ENCODE measurements at regions not wholly inside any gene's neighbourhood (a gene's known extent, or its start where the extent isn't known, plus 50 kb on each side); places are given as distances from the start of the nearest gene placed in this dataset.
"Not testable (repeated sequence)": the region's sequence is repeated elsewhere in the genome, so short reads cannot be mapped to it uniquely, and the experiment has no call there.

DNA sequence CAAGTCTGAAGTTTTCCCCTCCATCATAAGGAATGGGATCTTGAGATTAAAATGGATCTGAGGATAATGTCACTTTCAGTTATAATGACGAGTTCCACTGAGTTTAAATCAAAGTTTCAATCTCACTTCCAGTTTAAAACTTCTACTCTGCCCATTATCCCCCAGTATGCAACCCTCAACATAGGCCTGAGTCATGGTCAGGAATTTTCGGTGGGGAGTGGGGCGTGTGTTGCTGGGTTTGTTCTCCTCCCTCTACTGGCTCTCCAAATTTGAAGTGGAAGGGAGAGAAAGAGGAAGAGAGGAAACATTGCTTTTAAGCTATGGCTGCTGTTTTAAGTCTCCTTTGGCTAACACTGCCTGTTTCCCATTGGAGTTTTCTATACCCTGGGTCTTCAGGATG lies 152.9 kb downstream of the TM2D1 start:
- DNase-seq, result no peak

DNA sequence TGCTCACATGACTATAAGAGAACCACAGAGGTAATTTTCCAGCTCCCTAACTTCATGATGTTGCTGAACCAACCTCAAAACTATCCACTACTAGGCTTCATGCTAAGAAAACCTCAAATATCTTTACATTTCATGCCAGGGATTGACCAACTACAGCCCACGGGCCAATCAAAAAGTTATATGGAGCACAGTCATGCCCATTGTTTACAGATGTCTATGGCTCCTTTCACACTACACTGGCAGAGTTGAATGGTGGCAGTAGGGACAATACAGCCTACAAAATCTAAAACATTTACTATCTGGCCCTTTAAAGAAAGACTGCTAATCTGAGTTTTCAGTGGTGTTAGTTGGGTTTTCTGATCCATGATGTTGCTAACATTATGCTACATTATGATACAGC lies 154.8 kb downstream of the TM2D1 start:
- DNase-seq, result no peak

DNA sequence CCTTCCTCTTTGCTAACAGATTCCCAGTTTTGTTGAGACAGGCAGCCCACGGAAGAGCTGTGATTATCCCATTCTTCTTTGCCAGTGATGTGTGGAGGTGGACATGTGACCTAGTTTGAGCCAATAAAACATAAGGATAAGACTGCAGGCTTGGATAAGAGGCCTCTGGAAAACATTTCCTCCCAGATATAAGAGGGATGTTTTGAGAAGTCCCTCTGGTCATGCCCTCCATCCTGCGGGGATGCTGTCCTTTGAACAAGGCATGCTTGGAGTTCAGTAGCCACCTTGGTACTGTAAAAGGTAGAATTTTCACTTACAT lies 155.7 kb downstream of the TM2D1 start:
- DNase-seq, result peak; percentile 74

DNA sequence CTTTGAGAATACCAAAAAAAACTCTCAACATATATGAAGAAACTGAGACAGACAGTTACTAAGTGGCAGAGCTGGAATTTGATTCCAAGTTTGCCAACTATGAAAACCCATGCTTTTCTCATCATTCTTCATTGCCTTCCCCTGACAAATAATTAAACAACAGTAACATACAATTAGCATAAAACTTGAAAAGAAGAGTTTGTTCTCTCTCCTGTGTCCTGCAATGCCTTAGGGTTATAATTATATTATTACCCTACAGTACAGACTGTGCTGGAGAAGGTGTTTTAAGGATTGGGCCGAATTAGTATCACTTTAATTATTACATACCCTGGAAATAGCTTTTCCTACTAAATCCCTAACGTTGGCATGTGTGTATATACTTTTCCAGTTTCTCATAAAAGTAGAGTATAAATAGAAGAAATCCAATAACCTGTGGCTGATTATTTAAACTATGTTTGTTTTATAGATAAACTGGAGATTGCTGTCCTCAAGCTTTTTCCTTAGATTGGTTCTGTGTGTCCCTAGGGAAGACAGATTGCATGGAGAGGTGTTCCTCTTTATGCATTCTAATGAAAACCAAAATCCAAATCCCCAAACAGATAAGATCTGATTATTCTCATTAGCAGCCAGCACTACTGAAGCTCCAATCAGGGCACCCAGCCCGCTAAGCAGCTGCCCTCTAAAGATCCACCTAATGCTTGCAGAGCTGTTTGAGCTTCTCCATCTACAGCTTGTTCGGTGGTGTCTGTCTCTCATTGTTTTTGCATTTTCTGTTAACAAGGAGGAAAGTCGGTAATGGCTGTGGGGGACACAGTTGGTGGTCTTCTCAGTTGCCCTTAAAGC lies 156.3 kb downstream of the TM2D1 start:
- no peak for DNase-seq

DNA sequence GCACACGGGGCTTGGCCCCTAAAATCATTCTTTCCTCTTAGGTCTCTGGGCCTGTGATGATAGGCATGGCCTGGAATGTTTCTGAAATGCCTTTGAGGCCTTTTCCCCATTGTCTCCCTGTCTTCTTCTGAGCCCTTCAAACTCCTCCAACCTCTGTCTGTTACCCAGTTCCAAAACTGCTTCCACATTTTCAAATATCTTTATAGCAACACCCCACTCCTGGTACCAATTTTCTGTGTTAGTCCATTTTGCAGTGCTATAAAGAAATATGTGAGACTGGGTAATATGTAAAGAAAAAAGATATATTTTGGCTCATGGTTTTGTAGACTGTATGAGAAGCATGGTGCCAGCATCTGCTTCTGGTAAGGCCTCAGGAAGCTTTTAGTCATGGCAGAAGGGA lies 158.8 kb downstream of the TM2D1 start:
- DNase-seq, result no peak

DNA sequence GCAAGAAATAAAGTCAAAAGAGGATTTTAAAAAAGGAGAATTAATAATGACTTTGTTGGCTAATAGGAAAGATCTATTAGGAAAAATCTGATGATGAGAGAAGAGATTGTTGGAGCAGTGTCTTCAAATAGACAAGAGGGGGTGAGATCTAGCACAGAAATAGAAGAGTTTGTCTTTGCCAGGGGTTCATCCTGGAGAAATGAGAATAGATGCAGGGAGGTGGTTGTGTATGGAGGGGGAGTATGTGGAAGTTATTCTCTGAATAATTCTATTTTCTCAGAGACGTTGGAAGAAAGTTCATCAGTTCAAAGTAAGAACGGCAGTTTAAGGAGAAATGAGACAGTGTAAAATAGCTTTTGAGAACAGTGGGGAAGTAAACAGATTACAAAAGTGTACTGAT lies 161.3 kb downstream of the TM2D1 start:
- no peak for DNase-seq

DNA sequence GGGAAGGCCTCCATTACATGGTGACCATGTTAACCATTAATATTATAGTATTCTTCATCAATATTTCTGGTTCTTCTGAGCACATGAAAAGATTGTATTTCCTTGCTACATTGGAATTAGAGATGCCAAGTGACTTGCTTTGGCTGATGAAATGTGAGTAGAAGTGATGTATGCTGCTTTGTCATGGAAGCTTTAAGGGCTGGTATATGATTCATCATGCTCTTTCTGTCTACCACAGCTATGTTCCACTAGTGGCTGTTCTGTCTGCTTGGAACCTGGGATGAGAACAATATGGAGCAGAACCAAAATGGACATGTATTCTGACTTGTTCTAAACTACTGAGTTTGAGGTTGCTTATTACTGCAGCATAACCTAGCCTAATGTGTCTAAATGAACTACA lies 163.3 kb downstream of the TM2D1 start:
- DNase-seq, result no peak

DNA sequence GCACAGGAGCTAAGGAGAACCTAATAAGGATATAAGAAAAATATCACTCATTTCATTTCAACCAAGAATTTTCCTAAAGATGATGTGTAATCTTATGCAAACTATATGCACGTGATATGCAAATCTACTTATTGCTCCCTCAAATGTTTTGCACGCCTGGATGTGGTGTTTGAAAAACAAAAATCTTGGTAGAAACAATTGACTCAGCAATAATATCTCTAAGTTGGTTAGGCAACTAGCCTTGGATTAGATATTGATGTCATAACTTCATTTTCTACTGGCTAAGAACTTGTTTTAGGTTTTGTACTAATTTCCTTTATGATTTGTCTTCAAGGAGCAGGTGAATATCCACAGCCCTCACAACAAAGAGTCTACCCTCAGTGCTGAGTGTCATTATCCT lies 164.6 kb downstream of the TM2D1 start:
- DNase-seq, result no peak

DNA sequence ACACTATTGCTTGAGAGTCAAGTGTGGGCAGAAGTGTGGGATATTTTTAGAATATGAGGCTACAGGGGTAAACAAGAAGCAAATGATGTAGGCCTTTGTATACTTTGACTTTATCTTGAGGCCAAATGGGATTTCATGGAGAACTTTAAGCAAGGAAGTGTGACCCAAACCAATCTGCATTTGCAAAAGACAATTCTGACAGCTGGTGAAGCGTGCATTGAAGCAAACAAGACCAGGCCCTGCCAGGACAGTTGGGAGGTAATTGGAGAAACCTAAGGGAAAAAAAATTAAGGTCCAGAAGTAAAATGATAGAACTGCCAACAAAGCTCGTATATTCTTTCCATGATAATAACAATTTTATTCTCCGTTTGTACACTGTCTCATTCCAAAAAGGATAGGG lies 168.3 kb downstream of the TM2D1 start:
- no peak for DNase-seq

DNA sequence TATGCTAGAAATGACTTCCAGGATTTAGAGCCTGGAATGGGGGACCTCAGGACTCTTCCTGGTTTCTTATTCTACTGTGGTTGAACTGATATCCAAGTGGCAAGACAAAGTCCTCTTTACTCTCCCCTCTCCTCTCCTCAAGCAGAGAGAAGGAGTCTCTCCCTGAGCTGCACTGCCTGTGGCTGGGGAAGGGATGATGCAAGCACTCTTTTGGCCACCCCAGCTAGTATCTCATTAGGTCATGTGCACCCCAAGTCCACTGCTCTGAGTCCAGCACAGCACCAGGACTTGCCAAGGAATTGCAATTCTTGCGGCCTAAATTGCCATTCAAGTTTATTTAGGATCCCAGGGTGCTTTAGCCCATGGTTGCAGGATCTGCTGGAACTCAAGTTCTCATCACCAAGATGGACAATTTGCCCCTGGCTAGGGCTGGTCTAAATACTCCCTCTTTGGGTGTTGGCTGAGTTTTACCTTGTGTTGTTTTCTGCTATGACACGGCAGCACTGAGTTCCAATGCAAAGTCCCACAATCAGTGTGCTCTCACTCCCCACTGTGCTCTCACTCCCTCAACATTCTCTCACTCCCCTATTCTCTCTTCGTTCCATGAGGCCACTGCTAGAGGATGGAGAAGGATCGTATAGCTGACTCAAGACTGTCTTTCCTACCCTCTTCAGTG lies 172.2 kb downstream of the TM2D1 start:
- DNase-seq, result no peak

DNA sequence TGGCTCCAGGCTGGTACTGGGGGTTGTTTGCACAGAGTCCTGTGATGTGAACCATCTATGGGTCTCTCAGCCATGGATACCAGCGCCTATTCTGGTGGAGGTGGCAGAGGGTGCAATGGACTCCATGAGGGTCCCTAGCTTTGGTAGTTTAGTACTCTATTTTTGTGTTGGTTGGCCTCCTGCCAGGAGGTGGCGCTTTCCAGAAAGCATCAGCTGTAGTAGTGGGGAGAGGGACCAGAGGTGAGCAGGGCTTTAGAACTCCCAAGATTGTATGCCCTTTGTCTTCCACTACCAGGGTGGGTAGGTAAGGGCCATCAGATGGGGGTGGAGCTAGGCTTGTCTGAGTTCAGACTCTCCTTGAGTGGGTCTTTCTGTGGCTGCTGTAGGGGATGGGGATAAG lies 177.6 kb downstream of the TM2D1 start:
- not testable (repeated sequence) for DNase-seq

DNA sequence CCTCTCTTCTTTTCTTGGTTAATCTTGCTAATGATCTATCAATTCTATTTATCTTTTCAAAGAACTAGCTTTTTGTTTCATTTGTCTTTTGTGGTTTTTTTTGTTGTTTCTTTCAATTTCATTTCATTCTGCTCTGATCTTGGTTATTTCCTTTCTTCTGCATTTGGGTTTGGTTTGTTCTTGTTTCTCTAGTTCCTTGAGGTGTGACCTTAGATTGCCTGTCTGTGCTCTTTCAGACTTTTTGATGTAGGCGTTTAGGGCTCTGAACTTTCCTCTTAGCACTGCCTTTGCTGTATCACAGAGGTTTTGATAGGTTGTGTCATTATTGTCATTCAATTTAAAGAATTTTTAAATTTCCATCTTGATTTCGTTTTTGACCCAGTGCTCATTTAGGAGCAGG lies 180.1 kb downstream of the TM2D1 start:
- not testable (repeated sequence) for DNase-seq

DNA sequence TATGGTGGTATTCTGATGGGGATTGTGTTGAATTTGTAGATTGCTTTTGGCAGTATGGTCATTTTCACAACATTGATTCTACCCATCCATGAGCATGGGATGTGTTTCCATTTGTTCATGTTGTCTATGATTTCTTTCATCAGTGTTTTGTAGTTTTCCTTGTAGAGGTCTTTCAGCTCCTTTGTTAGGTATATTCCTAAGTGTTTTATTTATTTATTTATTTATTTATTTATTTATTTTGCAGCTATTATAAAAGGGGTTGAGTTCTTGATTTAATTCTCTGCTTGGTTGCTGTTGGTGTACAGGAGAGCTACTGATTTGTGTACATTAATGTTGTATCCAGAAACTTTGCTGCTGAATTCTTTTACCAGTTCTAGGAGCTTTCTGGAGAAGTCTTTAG lies 181.4 kb downstream of the TM2D1 start:
- not testable (repeated sequence) for DNase-seq

DNA sequence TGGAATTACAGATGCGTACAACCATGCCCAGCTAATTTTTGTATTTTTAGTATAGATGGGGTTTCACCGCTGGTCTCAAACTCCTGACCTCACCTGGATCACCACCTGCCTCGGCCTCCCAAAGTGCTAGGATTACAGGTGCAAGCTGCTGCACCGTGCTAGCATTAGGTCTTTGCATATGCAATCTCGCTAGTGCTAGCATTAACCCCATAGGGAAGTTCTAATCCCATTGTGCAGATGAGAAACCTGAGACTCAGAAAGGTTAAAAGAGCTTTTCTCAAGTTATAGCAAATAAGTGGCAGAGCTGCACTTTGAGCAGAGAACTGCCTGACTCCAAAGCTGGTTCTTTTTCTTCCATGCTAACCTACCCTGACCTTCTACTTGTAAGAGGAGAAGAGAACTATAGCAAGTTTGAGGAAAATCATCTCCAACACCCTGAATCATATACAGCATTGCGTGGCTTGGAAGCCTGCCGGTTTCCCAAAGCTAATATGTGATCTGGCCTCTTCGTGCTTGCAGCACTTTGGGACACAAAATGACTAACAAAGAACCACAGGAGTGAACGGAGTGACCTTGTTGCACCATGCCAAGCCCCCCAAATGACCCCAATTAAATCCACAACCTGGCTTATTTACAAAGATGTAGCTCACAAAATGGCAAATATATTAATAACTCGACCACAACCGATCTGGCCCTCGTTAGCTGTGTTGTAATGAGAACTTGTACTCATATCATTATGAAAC lies 185.1 kb downstream of the TM2D1 start:
- no peak for DNase-seq

DNA sequence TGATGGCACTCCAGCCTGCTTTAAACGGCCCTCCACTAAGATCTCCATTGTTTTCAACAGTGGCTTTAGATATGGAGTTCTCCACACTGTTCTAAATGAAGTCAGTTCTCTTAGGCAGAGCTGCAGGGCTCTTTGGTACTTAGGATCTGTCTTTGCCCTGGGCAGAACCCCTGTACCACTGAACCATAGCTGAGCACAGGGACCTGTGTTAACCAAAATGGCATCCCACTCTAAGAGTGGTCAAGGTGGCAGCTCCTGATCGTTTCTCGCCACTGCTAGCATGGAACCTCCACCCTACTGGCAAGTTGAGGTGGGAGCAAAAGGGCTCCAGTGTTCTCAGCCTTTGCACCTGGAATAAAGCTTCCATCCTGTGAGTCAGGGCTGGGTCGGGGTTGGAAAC lies 186.7 kb downstream of the TM2D1 start:
- DNase-seq, result no peak

DNA sequence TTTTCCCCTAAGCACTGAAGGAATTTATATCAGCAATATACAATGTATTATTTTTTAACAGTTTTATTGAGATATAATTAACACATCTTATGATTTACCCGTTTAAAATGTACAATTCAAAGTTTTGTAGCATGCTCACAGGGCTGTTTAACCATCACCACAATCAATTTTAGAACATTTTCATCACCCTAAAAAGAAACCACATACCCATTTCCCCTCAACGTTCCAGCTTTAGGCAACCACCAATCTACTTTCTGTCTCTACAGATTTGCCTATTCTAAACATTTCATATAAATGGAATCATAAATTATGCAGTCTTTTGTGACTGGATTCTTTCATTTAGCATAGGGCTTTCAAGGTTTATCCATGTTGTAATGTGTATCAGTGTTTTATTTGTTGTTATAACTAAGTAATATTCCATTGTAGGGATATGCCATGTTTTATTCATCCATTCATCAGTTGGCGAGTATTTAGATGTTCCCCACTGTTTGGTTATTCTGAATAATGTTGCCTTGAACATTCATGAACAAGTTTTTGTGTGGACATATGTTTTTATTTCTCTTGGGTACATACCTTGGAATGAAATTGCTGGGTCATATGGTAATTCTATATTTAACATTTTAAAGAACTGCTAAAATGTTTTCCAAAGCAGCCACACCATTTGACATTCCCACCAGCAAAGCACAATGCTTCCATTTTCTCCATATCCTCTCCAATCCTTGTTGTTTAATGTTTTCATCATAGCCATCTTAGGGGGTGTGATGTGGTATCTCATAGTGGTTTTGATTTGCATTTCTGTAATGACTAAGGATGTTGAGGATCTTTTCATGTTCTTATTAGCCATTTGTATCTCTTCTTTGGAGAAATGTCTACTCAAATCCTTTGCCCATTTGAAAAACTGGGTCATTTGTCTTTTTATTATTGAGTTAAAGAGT lies 188.5 kb downstream of the TM2D1 start:
- no peak for DNase-seq

DNA sequence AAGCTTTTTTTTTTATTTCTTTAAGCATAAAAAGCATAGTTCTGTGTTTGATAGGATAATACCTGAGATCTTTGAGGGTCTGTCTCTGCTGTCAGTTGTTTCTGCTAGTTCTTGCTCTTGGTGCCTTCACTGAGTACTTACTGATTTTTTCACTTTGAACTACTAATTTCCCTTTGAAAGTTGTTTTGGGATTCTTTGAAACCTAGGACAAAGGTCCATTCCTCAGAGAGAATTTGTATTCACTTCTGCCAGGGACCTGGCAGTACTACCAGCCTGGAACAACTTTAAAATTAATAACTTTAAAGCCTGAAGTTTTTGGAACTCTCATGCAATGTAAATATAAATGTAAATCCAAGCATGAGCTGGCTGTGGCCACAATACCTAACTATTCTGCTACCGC lies 190.1 kb downstream of the TM2D1 start:
- DNase-seq, result no peak

DNA sequence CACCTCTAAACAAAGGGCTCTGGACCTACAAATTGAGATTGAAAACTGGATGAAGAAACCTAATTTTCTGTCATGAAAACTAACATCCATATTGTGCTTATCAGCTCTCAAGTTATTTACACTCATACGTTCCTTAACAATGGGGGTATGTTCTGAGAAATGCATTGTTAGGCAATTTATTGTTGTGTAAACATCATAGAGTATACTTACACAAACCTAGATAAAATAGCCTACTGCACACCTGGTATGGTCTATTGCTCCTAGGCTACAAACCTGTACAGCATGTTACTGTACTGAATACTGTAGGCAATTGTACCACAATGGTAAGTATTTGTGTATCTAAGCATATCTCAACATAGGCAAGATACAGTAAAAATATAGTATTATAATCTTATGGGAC lies 191.4 kb downstream of the TM2D1 start:
- no peak for DNase-seq

DNA sequence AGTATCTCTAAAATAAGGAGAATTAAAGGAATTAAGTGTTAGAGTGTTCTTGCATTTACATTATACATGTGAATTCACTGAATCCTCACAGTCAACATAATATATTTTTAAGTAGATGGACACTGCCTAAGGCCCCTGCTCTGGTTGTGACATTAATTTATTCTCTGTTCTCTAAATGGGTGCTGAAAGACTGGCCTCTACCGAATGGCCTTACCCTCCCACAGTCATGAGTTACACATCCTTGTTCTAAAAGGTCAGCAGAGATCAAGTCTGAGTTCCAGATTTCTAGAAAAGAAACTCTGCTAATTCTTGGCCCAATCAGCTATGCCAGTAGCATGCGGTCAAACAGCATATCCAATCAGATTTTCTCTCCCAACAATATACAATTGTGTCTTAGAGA lies 193.2 kb downstream of the TM2D1 start:
- no peak for DNase-seq

DNA sequence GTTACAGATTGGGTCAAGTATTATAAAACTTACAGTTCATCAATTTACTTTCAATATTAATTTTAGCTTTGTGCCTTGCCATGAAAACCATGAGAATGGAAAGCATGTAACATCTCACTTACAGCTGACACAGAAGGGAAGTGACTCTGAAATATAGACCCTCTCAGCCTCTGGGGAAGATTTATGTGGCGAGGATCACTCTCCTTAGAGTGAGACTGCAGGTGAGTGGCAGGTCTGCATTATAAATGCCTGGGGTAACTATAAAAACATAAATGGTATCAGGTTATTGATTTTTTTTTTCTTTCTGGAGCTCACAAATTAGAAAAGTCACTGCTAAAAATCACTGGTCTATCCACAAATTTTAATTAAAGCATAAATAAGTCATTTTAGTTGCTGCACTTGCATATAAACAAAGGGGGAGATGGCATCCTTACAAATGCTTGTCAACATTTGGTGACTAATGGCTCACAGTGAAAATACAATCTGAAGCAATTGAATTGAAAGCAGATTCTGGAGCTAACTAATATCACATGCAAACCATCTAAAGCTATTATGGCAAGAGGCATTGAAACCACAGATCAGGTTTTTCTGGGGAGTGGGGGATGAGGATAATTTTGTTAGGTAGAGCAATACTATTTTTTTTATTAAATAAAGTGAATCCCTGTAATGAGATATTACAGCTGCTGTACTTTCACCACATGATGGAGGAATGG lies 200.9 kb downstream of the TM2D1 start:
- no peak for DNase-seq

DNA sequence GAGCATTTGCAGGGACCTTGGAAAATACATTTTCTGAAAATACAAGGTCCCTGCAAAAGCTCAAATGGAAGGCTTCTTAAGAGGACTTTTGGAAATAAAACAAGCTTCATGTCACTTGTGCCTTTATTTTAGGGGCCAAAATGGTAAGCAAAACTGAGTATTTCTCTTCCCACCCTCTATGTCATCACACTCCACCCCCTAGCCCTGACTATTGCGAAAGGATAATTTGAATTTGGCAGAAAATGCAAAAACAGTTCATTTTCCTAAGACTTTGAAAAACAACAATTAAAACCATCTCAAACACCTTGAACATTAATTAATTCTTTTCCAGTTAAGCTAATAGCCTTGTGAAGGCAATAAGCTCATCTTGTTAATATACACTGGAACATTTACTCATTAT lies 201.7 kb downstream of the TM2D1 start:
- DNase-seq, result no peak

DNA sequence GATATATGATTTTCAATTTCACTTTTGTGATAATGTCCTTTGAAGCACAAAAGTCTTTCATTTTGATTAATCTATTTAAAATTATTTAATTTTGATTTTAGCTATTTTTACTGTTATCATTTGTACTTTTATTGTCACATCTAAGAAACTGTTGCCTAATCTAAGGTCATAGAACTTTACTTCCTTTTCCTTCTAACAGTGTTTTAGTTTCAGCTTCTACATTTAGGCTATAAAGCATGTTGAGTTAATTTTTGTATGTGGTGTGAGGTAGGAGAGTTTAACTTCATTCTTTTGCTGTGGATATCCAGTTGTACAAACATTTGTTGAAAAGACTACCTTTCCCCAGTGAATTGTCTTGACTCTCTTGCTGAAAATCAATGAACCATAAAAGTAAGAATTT lies 204.5 kb downstream of the TM2D1 start:
- DNase-seq, result no peak

All from SHP77 treated with DMSO at 0.1 percent for 48 hours (cell line).